H1 (cell line): ENCODE measurements at regions not wholly inside any gene's neighbourhood (a gene's known extent, or its start where the extent isn't known, plus 50 kb on each side); places are given as distances from the start of the nearest gene placed in this dataset.

Source experiments
- BACH1 ChIP-seq: IDR thresholded peaks from 2 replicates; pipeline ENCODE4 v1.6.1; 2012; ENCODE audit warnings: low read length, improper control_type of control experiment
- CEBPB ChIP-seq: IDR thresholded peaks from 2 replicates; pipeline ENCODE4 v1.6.1; 2012; ENCODE audit warnings: low read depth, low read length
- FOSL1 ChIP-seq: IDR thresholded peaks from 2 replicates; pipeline ENCODE4 v1.6.1; 2011; ENCODE audit warnings: mild to moderate bottlenecking, low read depth, low read length, moderate library complexity; ENCODE audit not compliant: insufficient read depth
- SP4 ChIP-seq: IDR thresholded peaks from 2 replicates; pipeline ENCODE4 v1.6.1; 2012; ENCODE audit warnings: low read length, inconsistent platforms
- TBP ChIP-seq: IDR thresholded peaks from 2 replicates; pipeline ENCODE4 v1.6.1; 2011; ENCODE audit warnings: low read depth, low read length, improper control_type of control experiment
- ZNF274 ChIP-seq: IDR thresholded peaks from 2 replicates; pipeline ENCODE4 v1.7.0; 2012; ENCODE audit warnings: low read length, borderline replicate concordance; ENCODE audit errors: extremely low read depth

GRCh38 chr18:45505497-45506206 is 109.6 kb upstream of the SLC14A2 start (continued):
- TF ChIP-seq SP4 (no peak), CEBPB (no peak), FOSL1 (no peak), BACH1 (no peak), TBP (no peak), ZNF274 (no peak)
